ENCODE measurements at regions not wholly inside any gene's neighbourhood (a gene's known extent, or its start where the extent isn't known, plus 50 kb on each side); places are given as distances from the start of the nearest gene placed in this dataset.

DNA sequence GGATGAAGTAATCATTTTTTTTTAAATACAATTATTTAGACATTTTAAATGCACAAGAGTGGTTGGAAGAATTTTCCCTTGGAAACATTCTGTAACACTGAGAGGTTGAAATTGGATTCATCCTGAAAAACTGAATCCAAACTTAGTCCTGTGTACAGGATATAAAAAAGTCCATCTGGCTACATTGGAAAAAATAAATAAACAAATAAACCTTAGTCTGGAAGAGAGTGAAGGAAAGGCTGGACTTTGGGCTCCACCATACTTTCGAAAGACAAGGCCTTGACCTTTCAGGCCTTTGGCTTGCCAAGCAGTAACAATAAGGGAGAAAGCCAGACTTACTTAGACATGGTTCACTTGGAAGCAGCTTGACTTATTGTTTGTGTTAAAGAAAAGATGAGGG is 664.3 kb downstream of the TENT5A start:
- no peak overlapping the region for H3K4me3 Mint-ChIP-seq
- H3K27ac Mint-ChIP-seq = no peak overlapping the region
- H3K27me3 Mint-ChIP-seq (ENCODE audit: insufficient read depth) = no peaks in the 10 kb centered on the region; the same call in 1 of the 2 replicates
- no peak for DNase-seq
- no peaks in the 10 kb centered on the region; the same call in 1 of the 2 replicates for H3K9me3 Mint-ChIP-seq
- H3K4me1 Mint-ChIP-seq (ENCODE audit: low read depth) = peaks cover 7% of the 10 kb centered on the region; the same call in 1 of the 2 replicates
- H3K36me3 Mint-ChIP-seq (ENCODE audit: low read depth) = peaks cover 1% of the 10 kb centered on the region; the same call in 1 of the 2 replicates
- TF ChIP-seq CTCF (IDR thresholded peaks at IDR 0.05) = no peak

DNA sequence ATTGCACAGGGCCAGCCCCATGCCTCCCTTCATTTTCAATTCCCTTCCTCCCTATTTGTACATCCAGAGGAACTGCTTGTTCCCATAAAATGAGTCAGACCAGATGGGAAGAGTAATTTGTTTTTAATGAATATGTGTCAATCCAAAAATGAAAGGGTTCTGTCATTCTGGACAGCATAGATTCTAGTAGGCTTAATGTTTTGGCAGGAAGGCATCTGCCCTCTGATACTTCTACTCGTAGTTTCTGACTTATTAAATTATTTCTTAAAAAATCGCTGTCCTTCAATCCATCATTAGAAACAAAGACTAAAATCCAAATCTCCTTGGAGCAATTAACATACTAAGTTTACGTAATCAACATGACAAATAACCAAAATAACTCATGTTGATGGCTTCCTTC is 665.5 kb downstream of the TENT5A start:
- H3K36me3 Mint-ChIP-seq (ENCODE audit: low read depth) = no peaks in the 10 kb centered on the region
- no peak for TF ChIP-seq CTCF (IDR thresholded peaks at IDR 0.05)
- DNase-seq = no peak
- no peak overlapping the region for H3K4me3 Mint-ChIP-seq
- H3K9me3 Mint-ChIP-seq = no peaks in the 10 kb centered on the region
- no peak overlapping the region for H3K27ac Mint-ChIP-seq
- peaks cover 7% of the 10 kb centered on the region; the same call in 1 of the 2 replicates for H3K4me1 Mint-ChIP-seq (ENCODE audit: low read depth)
- H3K27me3 Mint-ChIP-seq (ENCODE audit: insufficient read depth) = no peaks in the 10 kb centered on the region; the same call in 1 of the 2 replicates

- no peak for TF ChIP-seq CTCF (IDR thresholded peaks at IDR 0.05)
- H3K27me3 Mint-ChIP-seq (ENCODE audit: insufficient read depth) = no peaks in the 10 kb centered on the region; the same call in 1 of the 2 replicates
- H3K4me1 Mint-ChIP-seq (ENCODE audit: low read depth) = peaks cover 7% of the 10 kb centered on the region; the same call in 1 of the 2 replicates
- DNase-seq = no peak
- H3K9me3 Mint-ChIP-seq = no peaks in the 10 kb centered on the region
- H3K27ac Mint-ChIP-seq = no peak overlapping the region
- H3K4me3 Mint-ChIP-seq = no peak overlapping the region
- no peaks in the 10 kb centered on the region for H3K36me3 Mint-ChIP-seq (ENCODE audit: low read depth)
These were observed 667.1 kb downstream of the TENT5A start for GRCh38 chr6:81085431-81085790.

GRCh38 chr6:81084776-81085430 is 667.6 kb downstream of the TENT5A start:
- Mint-ChIP-seq H3K4me1 (ENCODE audit: low read depth) (peaks cover 7% of the 10 kb centered on the region; the same call in 1 of the 2 replicates), H3K27ac (no peak overlapping the region), H3K36me3 (ENCODE audit: low read depth) (no peaks in the 10 kb centered on the region)

GRCh38 chr6:81075974-81076373 is 676.5 kb downstream of the TENT5A start:
- H3K9me3 Mint-ChIP-seq = no peaks in the 10 kb centered on the region

More at GRCh38 chr6:81084776-81085430, 667.6 kb downstream of the TENT5A start:
- H3K27me3 Mint-ChIP-seq (ENCODE audit: insufficient read depth) = no peaks in the 10 kb centered on the region; the same call in 1 of the 2 replicates
- DNase-seq = no peak
- no peak overlapping the region for H3K4me3 Mint-ChIP-seq
- TF ChIP-seq CTCF (IDR thresholded peaks at IDR 0.05) = no peak
- H3K9me3 Mint-ChIP-seq = no peaks in the 10 kb centered on the region

More at GRCh38 chr6:81075974-81076373, 676.5 kb downstream of the TENT5A start:
- H3K36me3 Mint-ChIP-seq (ENCODE audit: low read depth) = no peaks in the 10 kb centered on the region
- H3K27ac Mint-ChIP-seq = no peak overlapping the region
- no peaks in the 10 kb centered on the region for H3K27me3 Mint-ChIP-seq (ENCODE audit: insufficient read depth)
- H3K4me1 Mint-ChIP-seq (ENCODE audit: low read depth) = no peaks in the 10 kb centered on the region
- no peak overlapping the region for H3K4me3 Mint-ChIP-seq
- TF ChIP-seq CTCF (IDR thresholded peaks at IDR 0.05) = peak; percentile 70
- DNase-seq = no peak
